H9 (cell line): ENCODE measurements at regions not wholly inside any gene's neighbourhood (a gene's known extent, or its start where the extent isn't known, plus 50 kb on each side); places are given as distances from the start of the nearest gene placed in this dataset.

Experiments
- DNase-seq: peaks from one replicate; pipeline ENCODE4 v3.0.0-alpha.2; 2017
- H2AFZ ChIP-seq: one replicate; pipeline ENCODE4 v1.6.1; 2013; ENCODE audit warnings: mild to moderate bottlenecking, low read length, control low read depth, moderate library complexity
- H2AK5ac ChIP-seq: 2 replicates; pipeline ENCODE4 v1.6.1; 2013; ENCODE audit warnings: low read length, control low read depth, mixed read lengths; ENCODE audit not compliant: insufficient read length
- H2BK120ac ChIP-seq: one replicate; pipeline ENCODE4 v1.6.1; 2013; ENCODE audit warnings: low read depth, mild to moderate bottlenecking, low read length, control low read depth, inconsistent platforms; ENCODE audit not compliant: poor library complexity, severe bottlenecking
- H2BK12ac ChIP-seq: 2 replicates; pipeline ENCODE4 v1.6.1; 2013; ENCODE audit warnings: low read length, control low read depth, mixed read lengths, low read depth; ENCODE audit not compliant: insufficient read length
- H2BK15ac ChIP-seq: 2 replicates; pipeline ENCODE4 v1.6.1; 2013; ENCODE audit warnings: low read depth, low read length, control low read depth
- H2BK20ac ChIP-seq: one replicate; pipeline ENCODE4 v1.6.1; 2013; ENCODE audit warnings: low read depth, mild to moderate bottlenecking, low read length, control low read depth, inconsistent platforms; ENCODE audit not compliant: poor library complexity, severe bottlenecking
- H2BK5ac ChIP-seq: 2 replicates; pipeline ENCODE4 v1.6.1; 2013; ENCODE audit warnings: low read length, control low read depth, mixed read lengths; ENCODE audit not compliant: insufficient read length
- H3K14ac ChIP-seq: 2 replicates; pipeline ENCODE4 v1.6.1; 2013; ENCODE audit warnings: low read length, control low read depth; ENCODE audit not compliant: insufficient read depth
- H3K18ac ChIP-seq: 2 replicates; pipeline ENCODE4 v1.6.1; 2013; ENCODE audit warnings: low read depth, mild to moderate bottlenecking, mixed read lengths, low read length, control low read depth; ENCODE audit not compliant: insufficient read length
- H3K23ac ChIP-seq: 2 replicates; pipeline ENCODE4 v1.6.1; 2013; ENCODE audit warnings: low read length, control low read depth, mixed read lengths, low read depth; ENCODE audit not compliant: insufficient read length
- H3K23me2 ChIP-seq: 2 replicates; pipeline ENCODE4 v1.6.1; 2013; ENCODE audit warnings: low read depth, mild to moderate bottlenecking, mixed read lengths, low read length, control low read depth; ENCODE audit not compliant: insufficient read length, poor library complexity, severe bottlenecking
- H3K27ac ChIP-seq: 2 replicates; pipeline ENCODE4 v1.5.1; 2013; ENCODE audit warnings: low read length, control low read depth, mixed read lengths, low read depth; ENCODE audit not compliant: insufficient read length
- H3K27me3 ChIP-seq: 2 replicates; pipeline ENCODE4 v1.6.1; 2013; ENCODE audit warnings: low read length, control low read depth, inconsistent platforms; ENCODE audit not compliant: insufficient read depth
- H3K4ac ChIP-seq: 2 replicates; pipeline ENCODE4 v1.6.1; 2013; ENCODE audit warnings: low read depth, mild to moderate bottlenecking, control low read depth, inconsistent platforms, low read length, moderate library complexity
- H3K4me1 ChIP-seq: 2 replicates; pipeline ENCODE4 v1.6.1; 2013; ENCODE audit warnings: low read length, control low read depth, inconsistent platforms; ENCODE audit not compliant: insufficient read depth
- H3K4me2 ChIP-seq: 2 replicates; pipeline ENCODE4 v1.6.1; 2013; ENCODE audit warnings: low read length, control low read depth, mixed read lengths; ENCODE audit not compliant: insufficient read length, insufficient read depth
- H3K56ac ChIP-seq: 2 replicates; pipeline ENCODE4 v1.6.1; 2013; ENCODE audit warnings: low read depth, mild to moderate bottlenecking, mixed read lengths, low read length, control low read depth; ENCODE audit not compliant: insufficient read length
- H3K79me1 ChIP-seq: 2 replicates; pipeline ENCODE4 v1.6.1; 2013; ENCODE audit warnings: low read depth, mild to moderate bottlenecking, moderate library complexity, low read length, control low read depth, inconsistent platforms; ENCODE audit not compliant: insufficient read depth, poor library complexity, severe bottlenecking
- H3K79me2 ChIP-seq: 2 replicates; pipeline ENCODE4 v1.6.1; 2013; ENCODE audit warnings: low read length, control low read depth, inconsistent platforms; ENCODE audit not compliant: insufficient read depth
- H3K9ac ChIP-seq: 2 replicates; pipeline ENCODE4 v1.6.1; 2013; ENCODE audit warnings: low read length, control low read depth, mixed read lengths; ENCODE audit not compliant: insufficient read length; ENCODE audit errors: extremely low read depth
- H3K9me3 ChIP-seq: one replicate; pipeline ENCODE4 v1.6.1; 2013; ENCODE audit warnings: low read depth, low read length, inconsistent platforms; ENCODE audit not compliant: control insufficient read depth
- H3T11ph ChIP-seq: one replicate; pipeline ENCODE4 v1.6.1; 2013; ENCODE audit warnings: mild to moderate bottlenecking, low read length, control low read depth, inconsistent platforms
- H4K20me1 ChIP-seq: one replicate; pipeline ENCODE4 v1.6.1; 2013; ENCODE audit not compliant: control insufficient read depth, insufficient read length, insufficient read depth
- H4K5ac ChIP-seq: 2 replicates; pipeline ENCODE4 v1.6.1; 2013; ENCODE audit warnings: low read depth, mild to moderate bottlenecking, mixed read lengths, low read length, control low read depth; ENCODE audit not compliant: insufficient read length
- H4K8ac ChIP-seq: replicated peaks from 2 replicates; pipeline ENCODE4 v1.6.1; 2013; ENCODE audit warnings: low read length, control low read depth, mixed read lengths, low read depth; ENCODE audit not compliant: insufficient read length
- H4K91ac ChIP-seq: 2 replicates; pipeline ENCODE4 v1.6.1; 2013; ENCODE audit warnings: low read depth, mild to moderate bottlenecking, moderate library complexity, mixed read lengths, low read length, control low read depth; ENCODE audit not compliant: insufficient read length
- H3K27ac Mint-ChIP-seq, 3 experiments: 2 replicates in 2 of 3; 3 replicates in 1 of 3; pipeline ENCODE4 v1.8.0; 2020 to 2021; ENCODE audit warnings: mixed read lengths in 3 of 3, mild to moderate bottlenecking in 1 of 3, moderate library complexity in 1 of 3
- H3K27me3 Mint-ChIP-seq: 2 replicates; pipeline ENCODE4 v1.8.0; 2021; ENCODE audit warnings: low read depth, mild to moderate bottlenecking, moderate library complexity, mixed read lengths
- H3K36me3 Mint-ChIP-seq, 3 experiments: 2 replicates in 2 of 3; 3 replicates in 1 of 3; pipeline ENCODE4 v1.8.0; 2020 to 2021; ENCODE audit warnings: low read depth in 3 of 3, mixed read lengths in 3 of 3; ENCODE audit not compliant: insufficient read depth in 1 of 3
- H3K4me1 Mint-ChIP-seq, 2 experiments: 2 replicates each; pipeline ENCODE4 v1.8.0; 2020; ENCODE audit warnings: mixed read lengths in 2 of 2
- H3K4me3 Mint-ChIP-seq, 2 experiments: 2 replicates in 1 of 2; 3 replicates in 1 of 2; pipeline ENCODE4 v1.8.0; 2020 to 2021; ENCODE audit warnings: mild to moderate bottlenecking in 2 of 2, mixed read lengths in 2 of 2, moderate library complexity in 1 of 2
- H3K9me3 Mint-ChIP-seq, 2 experiments: 2 replicates in 1 of 2; 3 replicates in 1 of 2; pipeline ENCODE4 v1.8.0; 2020; ENCODE audit warnings: mild to moderate bottlenecking in 2 of 2, mixed read lengths in 2 of 2, moderate library complexity in 1 of 2
- CTCF ChIP-seq: fragments of 200-600 bp; sonication (generic); conservative IDR thresholded peaks from 3 replicates; pipeline ENCODE4 v1.8.0; 2021; ENCODE audit warnings: antibody characterized with exemption, mild to moderate bottlenecking
- WGBS: extraction: QIAGEN DNeasy Blood & Tissue Kit; methylation state at CpG from one replicate; pipeline ENCODE4 v1.1.7; 2013; ENCODE audit warnings: missing lambda C conversion rate, low lambda C conversion rate, mixed read lengths; ENCODE audit not compliant: insufficient read length; ENCODE audit errors: extremely low coverage; 5-methylcytosine and 5-hydroxymethylcytosine counted together

DNA sequence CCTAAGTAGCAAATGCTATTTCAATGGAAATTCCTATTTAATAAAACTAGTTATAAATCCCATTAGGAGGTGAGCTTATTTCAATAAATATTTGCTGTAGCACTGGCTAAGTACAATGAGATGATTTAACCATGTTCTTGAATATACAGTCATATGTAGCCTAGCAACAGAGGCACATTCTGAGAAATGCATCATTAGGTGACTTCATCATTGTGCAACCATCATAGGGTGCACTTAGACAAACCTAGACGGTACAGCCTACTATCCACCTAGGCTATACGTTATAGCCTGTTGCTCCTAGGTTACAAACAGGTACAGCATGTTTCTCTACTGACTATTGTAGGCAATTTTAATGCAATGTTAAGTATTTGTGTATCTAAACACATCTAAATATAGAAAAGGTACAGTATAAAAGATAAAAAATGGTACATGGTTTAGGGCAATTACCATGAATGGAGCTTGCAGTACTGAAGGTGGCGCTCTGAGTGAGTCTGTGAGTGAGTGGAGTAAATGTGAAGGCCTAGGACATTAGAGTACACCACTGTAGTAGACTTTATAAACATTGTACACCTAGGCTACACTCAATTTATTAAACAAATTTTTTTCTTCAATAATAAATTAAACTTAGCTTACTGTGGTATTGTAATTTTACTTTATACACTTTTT lies 350.1 kb downstream of the CASP12 start:
- Histone ChIP-seq H3K27me3 (no peaks in the 10 kb centered on the region), H3K56ac (no peak overlapping the region), H2AK5ac (no peak overlapping the region), H4K8ac (no peak overlapping the region), H3K18ac (no peak overlapping the region), H3K4me1 (no peaks in the 10 kb centered on the region), H2AFZ (no peak overlapping the region), H3K9me3 (no peaks in the 10 kb centered on the region), H3K14ac (no peak overlapping the region), H3K23me2 (no peaks in the 10 kb centered on the region), H3T11ph (no peak overlapping the region), H2BK5ac (no peak overlapping the region), H3K4me2 (no peak overlapping the region), H3K27ac (no peak overlapping the region), H4K20me1 (no peaks in the 10 kb centered on the region), H2BK20ac (no peak overlapping the region), H3K79me2 (0 out of 2 replicates have a peak, but pooled peaks cover 2% of the 10 kb centered on the region), H4K5ac (no peak overlapping the region), H2BK12ac (no peak overlapping the region), H3K4ac (no peak overlapping the region), H3K23ac (no peak overlapping the region), H2BK120ac (no peak overlapping the region), H2BK15ac (no peak overlapping the region), H3K79me1 (no peaks in the 10 kb centered on the region), H3K9ac (no peak overlapping the region), H4K91ac (no peak overlapping the region)
- DNase-seq: no peak
- Mint-ChIP-seq H3K27ac (no peak overlapping the region), H3K4me3 (no peak overlapping the region), H3K27me3 (no peaks in the 10 kb centered on the region), H3K36me3 (peaks cover 0 to 3% (median 0%) of the 10 kb centered on the region in 3 experiments; a peak in 2 of 7 replicates), H3K9me3 (no peaks in the 10 kb centered on the region), H3K4me1 (no peaks in the 10 kb centered on the region)
- peak; percentile 62 for TF ChIP-seq CTCF
- no CpG with 5 or more reads among the region's 3 CpGs for WGBS
